Testis (tissue), 2 donors: ENCODE measurements at regions not wholly inside any gene's neighbourhood (a gene's known extent, or its start where the extent isn't known, plus 50 kb on each side); places are given as distances from the start of the nearest gene placed in this dataset.

Experiments used
- DNase-seq: peaks from one replicate; pipeline ENCODE4 v3.0.0-alpha.2; 2019
- H3K27ac ChIP-seq, 2 donors: fragments of 200-600 bp; sonication (generic); one replicate each; pipeline ENCODE4 v1.5.1; 2019
- H3K27me3 ChIP-seq: fragments of 200-600 bp; sonication (generic); one replicate; pipeline ENCODE4 v1.5.1; 2019
- H3K36me3 ChIP-seq: fragments of 200-600 bp; sonication (generic); one replicate; pipeline ENCODE4 v1.5.1; 2017; ENCODE audit warnings: low read depth; ENCODE audit errors: missing control alignments
- H3K4me1 ChIP-seq: fragments of 200-600 bp; sonication (generic); one replicate; pipeline ENCODE4 v1.5.1; 2019
- H3K4me3 ChIP-seq, 2 donors: fragments of 200-600 bp; sonication (generic); one replicate each; pipeline ENCODE4 v1.5.1; 2017 to 2019
- H3K9me3 ChIP-seq: fragments of 200-600 bp; sonication (generic); one replicate; pipeline ENCODE4 v1.5.1; 2017
- POLR2A ChIP-seq: fragments of 450-650 bp; IDR thresholded peaks from one replicate; pipeline ENCODE4 v1.6.1; 2017; ENCODE audit warnings: antibody characterized with exemption, mild to moderate bottlenecking, moderate library complexity
- WGBS, 2 donors: methylation state at CpG; one replicate each; pipeline ENCODE4 v1.1.5; 2018; 5-methylcytosine and 5-hydroxymethylcytosine counted together
- intact Hi-C: fragments of 100-400 bp; cut with DNase I; formaldehyde crosslinking; loops from one replicate; pipeline ENCODE4 v1.15.1; 2023; ENCODE audit warnings: low total_unique reads
- TF ChIP-seq, protein P1 (sequence below), 3 experiments: fragments of 450-650 bp in 2 of 3; fragments of 200-600 bp in 1 of 3; sonication (generic) in 1 of 3; IDR thresholded peaks; one replicate each; pipeline ENCODE4 v1.5.1; 2016 to 2019; ENCODE audit warnings: antibody characterized with exemption in 3 of 3, mild to moderate bottlenecking in 2 of 3, moderate library complexity in 1 of 3

DNA sequence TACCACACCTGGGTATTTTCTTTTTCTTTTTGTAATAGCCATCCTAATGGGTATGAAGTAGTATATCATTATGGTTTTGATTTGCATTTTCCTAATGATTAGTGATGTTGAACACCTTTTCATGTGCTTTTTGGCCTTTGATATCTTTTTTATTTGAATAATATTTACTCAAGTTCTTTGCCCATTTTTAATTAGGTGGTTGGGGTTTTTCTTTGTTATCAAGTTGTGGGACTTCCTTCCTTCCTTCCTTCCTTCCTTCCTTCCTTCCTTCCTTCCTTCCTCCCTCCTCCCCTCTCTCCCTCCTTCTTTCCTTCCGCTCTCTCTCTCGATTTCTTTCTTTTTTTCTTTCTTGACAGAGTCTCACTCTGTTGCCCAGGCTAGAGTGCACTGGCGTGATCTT is 75.0 kb upstream of the PDGFD start:
- TF ChIP-seq, protein P1, sequence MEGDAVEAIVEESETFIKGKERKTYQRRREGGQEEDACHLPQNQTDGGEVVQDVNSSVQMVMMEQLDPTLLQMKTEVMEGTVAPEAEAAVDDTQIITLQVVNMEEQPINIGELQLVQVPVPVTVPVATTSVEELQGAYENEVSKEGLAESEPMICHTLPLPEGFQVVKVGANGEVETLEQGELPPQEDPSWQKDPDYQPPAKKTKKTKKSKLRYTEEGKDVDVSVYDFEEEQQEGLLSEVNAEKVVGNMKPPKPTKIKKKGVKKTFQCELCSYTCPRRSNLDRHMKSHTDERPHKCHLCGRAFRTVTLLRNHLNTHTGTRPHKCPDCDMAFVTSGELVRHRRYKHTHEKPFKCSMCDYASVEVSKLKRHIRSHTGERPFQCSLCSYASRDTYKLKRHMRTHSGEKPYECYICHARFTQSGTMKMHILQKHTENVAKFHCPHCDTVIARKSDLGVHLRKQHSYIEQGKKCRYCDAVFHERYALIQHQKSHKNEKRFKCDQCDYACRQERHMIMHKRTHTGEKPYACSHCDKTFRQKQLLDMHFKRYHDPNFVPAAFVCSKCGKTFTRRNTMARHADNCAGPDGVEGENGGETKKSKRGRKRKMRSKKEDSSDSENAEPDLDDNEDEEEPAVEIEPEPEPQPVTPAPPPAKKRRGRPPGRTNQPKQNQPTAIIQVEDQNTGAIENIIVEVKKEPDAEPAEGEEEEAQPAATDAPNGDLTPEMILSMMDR (IDR thresholded peaks at IDR 0.05), result no peak
- no peak for TF ChIP-seq POLR2A
- H3K9me3 ChIP-seq, result no peaks in the 10 kb centered on the region
- H3K27ac ChIP-seq, result no peak overlapping the region
- WGBS, 2 donors, result 86 to 97% methylated on average over 3 of the region's 3 CpGs
- no peak for DNase-seq
- H3K4me1 ChIP-seq, result no peaks in the 10 kb centered on the region
- H3K27me3 ChIP-seq, result no peaks in the 10 kb centered on the region
- no peak overlapping the region for H3K4me3 ChIP-seq
- no peaks in the 10 kb centered on the region for H3K36me3 ChIP-seq
- intact Hi-C loops, result no loop called here

- TF ChIP-seq, protein P1 (IDR thresholded peaks at IDR 0.05), result no peak
- no peak for TF ChIP-seq POLR2A
- Histone ChIP-seq H3K27me3 (no peaks in the 10 kb centered on the region), H3K4me1 (no peaks in the 10 kb centered on the region), H3K27ac (no peak overlapping the region), H3K4me3 (no peak overlapping the region), H3K9me3 (no peaks in the 10 kb centered on the region), H3K36me3 (no peaks in the 10 kb centered on the region)
- intact Hi-C loops, result no loop called here
- DNase-seq, result no peak
- WGBS, 2 donors, result 86 to 94% methylated on average over 2 of the region's 2 CpGs
Measured at GRCh38 chr11:104225047-104225446, 61.1 kb upstream of the PDGFD start.

DNA sequence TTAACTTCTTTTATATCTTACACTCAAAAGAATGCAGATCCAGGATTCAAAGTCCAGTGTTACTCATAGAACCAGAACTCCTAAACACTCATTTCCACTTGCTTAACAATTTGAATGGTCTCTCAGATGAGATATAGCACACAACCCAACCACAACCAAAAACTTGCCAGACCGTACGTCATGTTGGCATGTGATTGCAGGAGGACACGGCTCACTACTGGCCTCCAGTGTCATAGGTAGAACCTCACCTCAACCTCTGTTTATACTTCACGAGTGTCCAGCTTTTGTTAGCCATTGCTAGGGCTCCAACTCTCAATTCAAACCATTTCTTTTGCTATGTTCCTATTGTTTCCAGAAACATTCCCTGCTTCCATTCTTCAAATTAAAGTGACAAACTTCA is 58.5 kb upstream of the PDGFD start:
- no peak for TF ChIP-seq POLR2A
- TF ChIP-seq, protein P1 (IDR thresholded peaks at IDR 0.05), result no peak
- H3K9me3 ChIP-seq, result no peaks in the 10 kb centered on the region
- WGBS, 2 donors, result 83 to 91% methylated on average over 4 of the region's 4 CpGs
- H3K27ac ChIP-seq, result no peak overlapping the region
- H3K36me3 ChIP-seq, result no peaks in the 10 kb centered on the region
- no peak overlapping the region for H3K4me3 ChIP-seq
- no peaks in the 10 kb centered on the region for H3K27me3 ChIP-seq
- intact Hi-C loops, result no loop called here
- no peak for DNase-seq
- no peaks in the 10 kb centered on the region for H3K4me1 ChIP-seq

DNA sequence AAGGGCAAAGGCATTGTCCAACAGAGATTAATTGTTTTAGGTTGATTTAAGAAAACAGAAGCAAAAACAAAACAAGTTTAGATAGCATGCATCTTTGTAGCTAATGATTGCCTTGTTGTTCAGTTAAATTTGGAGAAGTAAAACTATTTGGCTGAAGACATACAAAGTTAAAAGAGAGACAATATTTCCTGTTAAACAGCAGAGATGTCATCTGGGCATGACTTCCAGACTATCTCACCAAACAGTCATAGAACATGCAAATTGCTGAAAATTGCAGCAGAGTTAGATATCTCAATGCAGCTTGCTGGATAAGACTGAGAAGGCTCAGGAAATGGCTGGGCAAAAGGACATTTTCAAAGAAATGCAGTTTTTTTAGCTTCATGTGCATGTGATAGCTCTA is 57.5 kb upstream of the PDGFD start:
- TF ChIP-seq POLR2A, result no peak
- TF ChIP-seq, protein P1 (IDR thresholded peaks at IDR 0.05), result no peak
- intact Hi-C loops, result no loop called here
- no peak for DNase-seq
- Histone ChIP-seq H3K4me3 (no peak overlapping the region), H3K9me3 (no peaks in the 10 kb centered on the region), H3K27me3 (no peaks in the 10 kb centered on the region), H3K36me3 (no peaks in the 10 kb centered on the region), H3K27ac (no peak overlapping the region), H3K4me1 (no peaks in the 10 kb centered on the region)

- no peaks in the 10 kb centered on the region for H3K9me3 ChIP-seq
- H3K4me1 ChIP-seq, result no peaks in the 10 kb centered on the region
- intact Hi-C loops, result no loop called here
- no peaks in the 10 kb centered on the region for H3K36me3 ChIP-seq
- H3K27me3 ChIP-seq, result no peaks in the 10 kb centered on the region
- no peak for TF ChIP-seq POLR2A
- TF ChIP-seq, protein P1 (IDR thresholded peaks at IDR 0.05), result no peak
- no peak for DNase-seq
- no peak overlapping the region for H3K4me3 ChIP-seq
- H3K27ac ChIP-seq, result no peak overlapping the region
- 88 to 95% methylated on average over 3 of the region's 3 CpGs for WGBS, 2 donors
Measured at GRCh38 chr11:104219096-104219495, 55.1 kb upstream of the PDGFD start.
